ENCODE measurements at regions not wholly inside any gene's neighbourhood (a gene's known extent, or its start where the extent isn't known, plus 50 kb on each side); places are given as distances from the start of the nearest gene placed in this dataset.

DNA sequence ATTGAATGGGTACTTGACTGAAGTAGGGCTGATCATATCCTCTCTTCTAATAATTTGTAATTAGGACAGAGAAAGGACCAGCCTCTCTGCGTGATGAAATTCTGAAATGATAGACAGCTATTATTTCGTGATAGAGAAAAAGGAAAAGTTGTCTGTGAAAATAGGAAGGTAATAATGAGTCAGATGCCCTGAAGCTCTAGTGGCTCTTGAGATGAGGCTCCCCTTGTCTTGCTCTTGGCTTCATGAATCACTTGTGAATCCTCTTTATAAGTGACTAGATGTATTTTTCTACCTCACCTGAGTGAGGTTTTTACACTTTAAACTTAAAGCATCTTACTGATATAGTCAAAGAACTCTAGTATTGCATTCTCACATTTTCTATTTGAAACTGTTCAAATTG is 888.9 kb downstream of the PCDH18 start:
- DNase-seq: no peak

DNA sequence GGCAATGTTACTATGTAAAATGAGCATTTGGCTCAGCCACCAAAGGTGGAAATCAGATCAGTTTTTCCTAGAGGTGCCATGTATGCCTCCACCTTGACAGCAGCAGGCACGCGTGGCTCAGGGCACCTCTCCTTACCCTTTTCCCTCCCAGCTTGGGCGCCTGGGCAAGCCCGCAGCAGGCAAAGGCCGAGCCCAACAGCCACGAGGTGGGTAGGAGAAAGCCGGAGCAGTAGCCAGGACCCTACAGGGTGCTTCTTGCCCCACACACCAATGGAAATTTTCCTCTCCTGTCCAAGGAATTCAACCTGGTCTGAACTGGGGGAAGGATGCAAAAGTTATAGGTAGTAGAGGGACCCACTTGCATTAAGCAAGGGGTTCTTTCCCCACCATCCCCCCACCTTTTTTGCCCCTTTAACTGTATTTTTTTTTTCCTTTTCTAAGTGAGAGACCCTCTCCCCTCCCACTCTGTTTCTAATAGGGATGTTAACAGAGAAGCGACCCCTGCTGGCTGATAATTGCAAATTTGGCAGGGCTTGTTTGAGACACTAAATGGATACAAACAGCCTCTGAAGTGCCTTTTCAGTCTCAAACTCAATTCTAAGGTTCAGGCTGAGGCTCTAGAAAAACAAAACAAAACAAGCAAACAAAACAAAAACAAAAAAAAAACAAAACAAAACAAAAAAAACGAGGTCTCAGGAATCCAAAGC is 895.1 kb downstream of the PCDH18 start:
- peak; percentile 32 for DNase-seq

DNA sequence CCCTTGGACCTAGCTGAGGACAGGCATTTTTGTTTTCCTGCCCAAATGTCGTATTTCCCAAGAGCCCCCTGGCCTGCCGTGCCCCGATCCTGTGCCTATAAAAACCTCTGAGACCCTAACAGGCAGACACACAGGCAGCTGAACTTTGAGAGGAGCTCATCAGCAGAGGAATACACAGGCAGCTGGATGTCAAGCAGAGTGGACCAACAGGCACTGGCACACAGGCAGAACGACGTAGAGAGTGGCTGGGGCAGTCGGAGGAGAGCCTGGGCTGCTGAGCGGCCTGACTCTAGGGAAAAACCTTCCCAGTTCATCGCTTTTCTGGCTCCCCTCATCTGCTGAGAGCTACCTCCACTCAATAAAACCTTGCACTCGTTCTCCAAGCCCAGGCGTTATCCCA is 896.1 kb downstream of the PCDH18 start:
- DNase-seq: no peak

GRCh38 chr4:136634121-136634520 is 898.2 kb downstream of the PCDH18 start:
- no peak for DNase-seq

DNA sequence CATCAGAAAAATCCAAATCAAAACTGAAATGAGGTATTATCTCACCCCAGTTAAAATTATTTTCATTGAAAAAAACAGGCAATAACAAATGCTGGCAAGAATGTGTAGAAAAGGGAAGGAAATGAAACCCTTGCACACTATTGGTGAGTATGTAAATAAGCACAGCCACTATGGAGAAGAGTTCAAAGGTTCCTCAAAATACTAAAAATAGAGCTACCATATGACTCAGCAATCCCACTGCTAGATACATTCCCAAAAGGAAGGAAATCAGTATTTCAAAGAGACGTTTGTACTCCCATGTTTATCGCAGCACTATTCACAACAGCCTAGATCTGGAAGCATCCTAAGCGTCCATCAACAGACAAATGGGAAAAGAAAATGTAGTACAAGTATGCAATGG is 932.4 kb downstream of the PCDH18 start:
- DNase-seq: no peak

DNA sequence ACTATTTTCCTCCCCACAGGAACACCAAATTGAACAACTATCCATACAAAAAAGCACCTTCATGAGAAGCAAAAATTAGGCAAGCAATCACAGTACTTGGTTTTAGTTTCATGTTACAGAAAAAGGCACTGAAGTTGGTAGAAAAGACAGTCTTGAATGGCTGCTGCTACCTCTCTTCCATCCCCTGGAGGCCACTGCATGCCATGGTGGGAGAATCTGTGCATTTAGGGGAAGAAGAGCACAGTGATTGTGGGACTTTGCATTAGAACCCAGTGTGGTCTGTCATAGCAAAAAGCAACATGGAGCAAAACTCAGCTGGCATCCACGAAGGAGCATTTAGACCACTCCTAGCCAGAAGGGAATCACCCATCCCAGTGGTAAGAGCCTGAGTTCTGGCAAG is 941.9 kb downstream of the PCDH18 start:
- no peak for DNase-seq

DNA sequence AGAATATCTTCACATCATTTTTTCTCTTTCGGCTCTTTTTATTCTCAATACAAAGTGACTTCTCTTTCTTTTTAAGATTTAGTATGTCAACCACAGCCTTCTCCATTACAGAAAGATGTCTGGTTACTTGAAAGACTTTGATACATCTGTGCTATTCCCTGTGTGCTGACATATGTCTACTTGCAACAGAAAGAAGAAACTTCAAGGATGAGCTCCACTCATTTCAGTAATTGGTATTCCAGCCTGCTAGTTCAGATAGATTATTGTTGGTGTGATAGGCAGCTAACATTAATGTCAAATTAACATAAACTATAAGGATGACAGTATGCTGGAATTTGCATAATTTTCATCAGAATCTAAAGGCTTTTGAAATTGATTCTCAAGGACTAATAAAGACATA is 948.7 kb downstream of the PCDH18 start:
- DNase-seq: no peak

DNA sequence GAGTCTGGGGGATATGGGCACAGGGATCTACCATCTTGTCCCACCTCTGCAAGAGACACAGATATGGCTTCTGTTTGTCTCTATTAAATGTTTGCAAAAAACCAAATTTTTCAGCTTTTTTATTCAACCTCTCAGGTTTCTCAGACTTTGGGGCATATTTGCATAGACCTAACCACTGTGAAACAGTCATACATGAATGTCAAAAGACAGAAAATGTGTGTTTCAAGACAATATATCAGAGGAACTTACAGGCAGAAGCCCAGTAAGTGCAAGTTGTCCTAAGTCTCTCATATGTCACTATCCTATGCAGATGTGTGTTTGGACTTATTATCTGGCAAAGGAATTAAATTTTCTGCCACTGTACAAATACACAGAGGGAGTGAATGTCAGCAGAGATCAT is 951.2 kb downstream of the PCDH18 start:
- DNase-seq: no peak

DNA sequence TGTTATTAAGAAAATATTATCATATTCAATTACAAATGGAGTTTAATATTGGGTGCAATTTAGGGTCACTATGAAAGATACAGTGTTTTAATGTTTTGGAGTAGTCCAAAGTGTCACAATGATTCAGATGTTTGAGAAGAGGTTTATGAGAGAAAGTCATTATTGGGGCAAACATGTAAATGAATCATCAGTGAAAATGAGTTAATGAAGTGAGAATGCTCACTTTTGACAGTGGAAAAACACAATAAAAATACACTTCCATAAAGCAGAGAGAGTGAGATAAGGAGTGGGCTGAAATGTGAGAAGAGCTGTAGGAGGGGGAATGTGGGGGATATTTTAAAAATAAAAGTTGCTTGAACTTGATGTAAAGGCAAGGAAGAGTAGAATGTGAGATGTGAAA is 957.1 kb downstream of the PCDH18 start:
- DNase-seq: no peak

GRCh38 chr4:136573460-136573859 is 958.8 kb downstream of the PCDH18 start:
- no peak for DNase-seq

DNA sequence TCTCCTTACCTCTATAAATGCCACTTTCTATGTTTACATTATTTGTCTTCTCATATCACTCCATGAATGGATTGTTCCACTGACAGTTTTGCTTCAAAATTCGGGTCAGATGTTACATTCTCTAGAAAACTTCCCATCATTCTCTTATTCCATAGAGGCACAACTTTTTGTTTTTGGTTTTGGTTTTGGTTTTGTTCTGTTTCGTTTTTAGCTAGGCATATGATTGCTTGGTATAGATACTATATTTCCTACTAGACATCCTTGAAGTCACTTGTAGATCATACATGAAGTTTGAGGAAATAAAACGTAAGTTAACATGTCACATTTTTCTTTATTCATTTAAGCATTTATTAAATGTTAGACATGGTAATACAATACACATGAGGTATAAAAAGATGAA is 961.0 kb downstream of the PCDH18 start:
- no peak for DNase-seq

GRCh38 chr4:136562834-136563233 is 969.5 kb downstream of the PCDH18 start:
- no peak for DNase-seq

DNA sequence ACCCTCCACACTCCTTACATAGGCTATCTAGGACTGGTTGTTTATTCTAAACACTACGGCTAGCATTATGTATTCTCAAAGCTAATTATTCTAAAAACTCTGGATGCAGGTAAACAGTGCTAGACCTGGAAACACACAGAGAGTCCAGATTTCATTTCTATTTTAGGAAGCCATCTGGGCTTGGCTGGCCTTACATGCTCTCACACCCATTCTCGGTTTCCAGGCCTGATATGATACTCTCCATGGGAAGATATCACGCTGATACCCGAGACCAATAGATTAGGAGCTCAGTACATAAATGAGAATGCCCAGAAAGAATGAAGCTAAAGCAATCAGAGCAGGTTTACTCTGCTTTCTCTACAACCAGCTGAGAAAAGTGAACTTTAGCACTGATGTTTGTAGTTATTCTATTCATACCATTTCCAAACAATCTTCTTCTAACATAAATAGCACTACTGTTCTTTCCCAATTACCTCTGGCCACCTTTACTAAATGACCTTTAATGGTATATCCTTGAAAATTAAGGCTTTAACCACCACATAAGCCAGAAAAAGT is 973.3 kb downstream of the PCDH18 start:
- DNase-seq: no peak

GRCh38 chr4:136557396-136557795 is 974.9 kb downstream of the PCDH18 start:
- DNase-seq: no peak

DNA sequence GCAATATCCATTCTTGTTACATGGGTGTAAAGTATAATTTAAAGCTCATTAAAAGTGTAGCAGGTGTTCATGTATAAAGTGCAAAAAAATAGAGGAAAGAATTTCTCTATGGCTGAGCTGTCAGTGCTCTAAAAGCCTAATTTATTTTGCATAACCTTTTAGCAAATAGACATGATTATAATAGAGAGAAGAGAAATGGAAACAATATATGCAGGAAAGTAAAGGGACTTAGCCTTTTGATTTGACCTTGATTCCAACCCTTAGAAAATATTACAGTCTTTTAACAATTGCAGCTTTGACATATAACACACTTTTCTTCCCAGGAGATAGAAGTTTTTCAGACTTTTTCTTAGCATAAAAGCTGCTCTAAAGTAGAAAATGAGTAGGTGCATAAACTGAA is 978.3 kb downstream of the PCDH18 start:
- DNase-seq: no peak

DNA sequence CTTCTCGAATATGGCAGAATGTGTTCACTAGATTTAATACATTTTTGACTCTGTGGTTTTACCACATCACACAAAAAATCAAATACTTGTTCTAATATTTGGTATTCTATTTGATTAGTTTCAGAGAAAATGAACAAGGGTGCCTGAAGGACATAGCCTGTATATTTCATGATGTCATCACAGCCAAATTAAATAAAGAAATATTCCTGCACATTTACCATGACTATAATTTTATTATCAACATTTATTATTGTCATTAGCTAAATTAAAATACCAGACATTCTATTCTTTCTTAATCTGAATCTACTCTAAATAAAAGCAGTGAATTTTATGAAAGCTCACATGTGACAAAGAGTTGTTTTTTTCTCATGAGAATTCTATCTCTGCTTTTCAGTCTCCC is 980.5 kb downstream of the PCDH18 start:
- DNase-seq: no peak

DNA sequence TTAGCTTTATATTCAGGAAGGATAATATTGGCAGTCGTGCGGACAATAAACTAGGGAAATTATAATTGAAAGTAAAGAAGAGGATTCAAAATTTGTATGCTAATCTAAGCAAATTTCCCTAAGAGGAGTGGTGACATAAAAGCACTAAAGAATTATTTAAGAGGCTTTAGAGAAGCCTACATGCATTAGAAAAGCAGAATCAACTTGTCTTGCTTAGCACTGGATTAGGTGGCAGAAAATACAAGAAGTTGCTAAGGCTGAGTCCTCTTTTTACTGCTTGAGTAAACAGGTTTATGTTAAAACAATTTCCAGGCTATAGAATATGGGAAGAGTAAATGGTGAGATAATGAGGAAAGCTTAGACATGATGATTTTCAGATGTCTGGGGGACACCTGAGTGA is 991.5 kb downstream of the PCDH18 start:
- no peak for DNase-seq

DNA sequence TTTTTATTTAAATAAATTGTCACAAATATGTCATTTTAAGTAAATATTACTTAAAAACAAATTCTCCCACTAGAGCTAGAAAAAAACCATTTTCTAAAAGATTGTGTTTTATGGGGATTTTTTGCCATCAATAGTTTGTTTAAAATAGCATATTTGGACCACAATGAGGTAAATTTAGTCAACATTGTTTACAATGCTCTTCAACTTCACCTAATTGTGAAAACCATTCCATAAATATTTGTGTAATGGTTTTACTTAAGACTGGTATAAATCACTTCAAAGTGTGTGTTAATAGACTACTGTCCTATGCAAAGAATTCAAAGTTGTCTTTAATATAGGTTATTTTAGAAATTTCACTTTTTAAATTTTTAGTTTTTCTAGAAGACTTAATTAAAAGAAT is 1004.2 kb downstream of the PCDH18 start:
- no peak for DNase-seq

DNA sequence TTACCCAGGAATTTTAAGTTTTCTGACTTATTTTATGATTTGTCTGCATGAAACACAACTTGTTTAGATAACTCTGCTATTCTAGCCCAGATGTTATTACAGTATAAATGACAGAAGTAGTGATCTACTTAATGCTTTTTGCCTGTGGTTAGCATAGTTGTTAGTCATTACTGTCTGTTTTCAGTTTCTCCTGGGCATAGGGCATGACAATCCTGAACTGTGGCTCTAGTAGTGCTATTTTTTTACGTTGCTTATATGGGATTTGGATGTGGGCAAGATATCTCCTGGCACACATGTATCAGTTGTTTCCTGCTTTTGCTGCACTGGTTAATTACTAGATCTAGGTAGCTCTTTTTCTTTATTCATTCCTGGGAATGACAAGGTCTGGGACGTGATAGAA is 1005.8 kb downstream of the PCDH18 start:
- DNase-seq: no peak

- DNase-seq: no peak
Observed at GRCh38 chr4:136524039-136524438, 1008.3 kb downstream of the PCDH18 start.

DNA sequence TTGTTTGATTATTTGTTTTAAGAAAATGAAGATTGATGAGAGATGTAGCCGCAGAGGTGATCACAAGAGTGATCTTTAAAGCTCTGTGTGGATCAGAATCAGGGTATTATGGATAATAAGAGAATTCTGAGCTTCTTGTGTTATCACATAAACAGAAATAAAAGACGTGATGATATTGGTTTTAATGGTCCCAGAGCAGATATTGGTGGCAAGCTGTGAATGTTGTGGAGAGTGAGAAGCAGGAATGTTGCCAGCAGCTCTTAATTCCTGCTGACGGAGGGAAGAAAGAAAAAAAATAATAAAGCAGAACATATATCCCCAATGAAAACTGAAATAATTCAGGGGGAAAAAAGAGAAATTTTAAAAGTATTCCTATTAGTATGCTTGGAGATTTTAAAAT is 1015.9 kb downstream of the PCDH18 start:
- DNase-seq: no peak

GRCh38 chr4:136505020-136505419 is 1027.3 kb downstream of the PCDH18 start:
- no peak for DNase-seq

- no peak for DNase-seq
Observed at GRCh38 chr4:136495851-136496250, 1036.4 kb downstream of the PCDH18 start.

GRCh38 chr4:136495076-136495475 is 1037.2 kb downstream of the PCDH18 start:
- no peak for DNase-seq

- DNase-seq: no peak
Observed at GRCh38 chr4:136489101-136489500, 1043.2 kb downstream of the PCDH18 start.

Data from hematopoietic multipotent progenitor cell treated with erythropoietin and hydrocortisone succinate and interleukin-3 and kit ligand, for 4 days (in vitro differentiated cells).